Activated T-helper 1 cell treated with anti-CD3 and anti-CD28 coated beads, Interleukin-12 subunit alpha, Interleukin-12 subunit beta, Interleukin-2, Interleukin-4 antibody, amounts not matched to agents 30 ng/mL and 10 ng/mL and 1 ng/mL, durations not matched to agents 14 hours and 24 hours and 36 hours (primary cell): ENCODE measurements at regions not wholly inside any gene's neighbourhood (a gene's known extent, or its start where the extent isn't known, plus 50 kb on each side); places are given as distances from the start of the nearest gene placed in this dataset.

ENCODE experiments used
- DNase-seq: peaks from one replicate; pipeline ENCODE4 v3.0.0; 2021; ENCODE audit warnings: low spot score
- H3K27ac Mint-ChIP-seq: one replicate; pipeline ENCODE4 v1.8.0; 2021; ENCODE audit warnings: mild to moderate bottlenecking, mixed read lengths
- H3K27me3 Mint-ChIP-seq: one replicate; pipeline ENCODE4 v1.8.0; 2022; ENCODE audit warnings: mild to moderate bottlenecking, moderate library complexity, mixed read lengths; ENCODE audit not compliant: insufficient read depth
- H3K36me3 Mint-ChIP-seq: one replicate; pipeline ENCODE4 v1.8.0; 2021; ENCODE audit warnings: low read depth, mixed read lengths
- H3K4me1 Mint-ChIP-seq: one replicate; pipeline ENCODE4 v1.8.0; 2021; ENCODE audit warnings: low read depth, mixed read lengths
- H3K4me3 Mint-ChIP-seq: one replicate; pipeline ENCODE4 v1.8.0; 2021; ENCODE audit warnings: mild to moderate bottlenecking, moderate library complexity, mixed read lengths
- H3K9me3 Mint-ChIP-seq: one replicate; pipeline ENCODE4 v1.8.0; 2021; ENCODE audit warnings: mixed read lengths
- intact Hi-C: fragments of 100-400 bp; cut with micrococcal nuclease; formaldehyde crosslinking; loops from one replicate; pipeline ENCODE4 v1.15.1; 2024

DNA sequence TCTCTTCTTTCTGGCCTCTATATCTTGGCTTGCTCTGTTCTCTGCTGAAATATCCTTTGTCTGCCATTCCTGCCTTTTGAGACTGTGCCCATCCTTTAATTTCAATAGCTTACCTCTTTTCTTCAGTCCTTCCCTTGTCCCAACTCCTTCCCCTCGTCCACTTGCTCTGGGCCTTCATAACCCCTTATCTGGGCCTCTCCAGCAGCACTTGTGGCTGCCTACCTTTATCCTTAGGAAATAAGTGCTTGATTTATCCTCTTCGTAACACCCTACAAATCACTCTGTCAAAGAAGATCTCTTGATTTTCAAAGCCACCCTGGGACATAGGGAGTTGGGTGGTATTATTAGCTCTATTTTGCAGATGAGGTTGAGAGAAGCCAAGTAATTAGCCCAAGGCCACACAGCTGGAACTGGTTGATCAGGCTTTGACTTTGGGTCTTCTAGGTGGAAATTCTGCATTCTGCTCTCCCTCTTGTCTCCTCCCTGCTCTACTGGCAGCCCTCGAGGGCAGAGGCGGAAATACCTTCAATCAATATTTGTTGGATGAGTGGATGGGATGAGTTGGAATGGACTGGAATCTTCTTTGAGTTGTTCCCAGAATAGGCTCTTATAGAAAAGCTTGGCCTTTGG lies 84.0 kb upstream of the TLE3 start:
- no peaks in the 10 kb centered on the region for H3K4me1 Mint-ChIP-seq
- H3K4me3 Mint-ChIP-seq: no peak overlapping the region
- no peaks in the 10 kb centered on the region for H3K36me3 Mint-ChIP-seq
- intact Hi-C loops: no loop called here
- H3K27ac Mint-ChIP-seq: no peak overlapping the region
- no peak for DNase-seq
- H3K27me3 Mint-ChIP-seq: peaks cover 26% of the 10 kb centered on the region
- no peaks in the 10 kb centered on the region for H3K9me3 Mint-ChIP-seq

DNA sequence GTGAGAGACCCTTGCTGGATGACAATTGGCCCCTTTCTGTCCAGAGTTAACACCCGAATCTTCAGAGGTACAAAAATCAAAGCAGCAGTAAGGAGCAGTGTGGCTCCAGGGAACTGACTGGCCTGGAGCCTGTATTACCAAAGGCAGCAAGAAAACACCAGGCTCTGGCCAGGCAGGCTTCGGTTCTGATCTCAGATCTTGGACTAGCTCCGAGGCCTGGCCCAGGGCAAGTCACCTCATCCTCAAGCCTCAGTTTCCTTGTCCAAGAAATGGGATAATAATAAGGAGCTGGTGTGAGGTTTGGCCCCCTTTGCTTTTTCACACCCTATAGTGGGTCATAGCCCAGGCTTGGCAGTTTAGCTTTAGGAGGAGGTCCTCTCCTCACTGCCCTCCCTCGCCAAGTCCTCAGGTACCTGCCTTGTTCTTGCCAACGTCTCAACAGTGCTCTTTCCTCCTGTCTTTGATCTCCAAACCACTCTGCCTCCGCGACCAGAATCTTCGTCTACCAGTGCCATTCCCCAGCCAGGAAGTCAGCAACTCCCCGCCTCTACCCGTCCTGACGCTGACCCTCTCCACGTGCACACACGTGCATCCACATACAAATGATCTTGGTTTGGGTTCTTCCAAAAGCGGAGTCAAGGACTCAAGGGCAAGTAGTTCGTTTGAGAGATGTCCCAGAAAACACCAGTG lies 82.6 kb upstream of the TLE3 start:
- H3K4me1 Mint-ChIP-seq: no peaks in the 10 kb centered on the region
- no peaks in the 10 kb centered on the region for H3K36me3 Mint-ChIP-seq
- intact Hi-C loops: no loop called here
- no peaks in the 10 kb centered on the region for H3K9me3 Mint-ChIP-seq
- peaks cover 26% of the 10 kb centered on the region for H3K27me3 Mint-ChIP-seq
- no peak overlapping the region for H3K27ac Mint-ChIP-seq
- no peak overlapping the region for H3K4me3 Mint-ChIP-seq
- DNase-seq: no peak

DNA sequence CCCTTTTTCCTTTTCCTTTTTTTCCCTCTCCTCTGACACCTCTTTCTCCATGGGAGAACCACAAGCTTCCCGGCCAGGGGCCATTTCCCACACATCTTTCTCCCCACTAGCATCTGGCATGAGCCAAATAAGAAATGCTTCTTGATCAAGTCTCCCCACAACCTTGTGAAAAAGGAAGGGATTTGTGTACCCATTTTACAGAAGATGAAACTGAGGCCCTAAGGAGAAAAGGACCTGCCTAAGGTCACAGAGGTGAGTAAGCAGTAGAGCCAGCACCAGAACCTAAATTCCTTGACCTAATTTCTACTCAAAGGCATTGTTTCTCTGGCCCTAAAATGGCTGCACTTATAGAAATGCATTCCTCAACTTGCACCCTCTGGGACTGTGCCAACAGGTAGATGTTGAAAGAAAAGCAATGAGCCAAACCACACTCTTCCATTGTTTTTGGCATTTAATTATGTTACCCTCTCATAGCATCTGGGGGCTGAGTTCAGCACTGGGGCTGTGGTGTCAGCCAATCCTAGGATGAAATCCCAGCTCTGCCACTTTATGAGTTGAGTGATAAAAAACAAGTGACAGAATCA lies 81.7 kb upstream of the TLE3 start:
- Mint-ChIP-seq H3K4me3 (no peak overlapping the region), H3K36me3 (no peaks in the 10 kb centered on the region), H3K27ac (no peak overlapping the region), H3K27me3 (peaks cover 28% of the 10 kb centered on the region), H3K4me1 (no peaks in the 10 kb centered on the region), H3K9me3 (no peaks in the 10 kb centered on the region)
- DNase-seq: no peak
- intact Hi-C loops: no loop called here

DNA sequence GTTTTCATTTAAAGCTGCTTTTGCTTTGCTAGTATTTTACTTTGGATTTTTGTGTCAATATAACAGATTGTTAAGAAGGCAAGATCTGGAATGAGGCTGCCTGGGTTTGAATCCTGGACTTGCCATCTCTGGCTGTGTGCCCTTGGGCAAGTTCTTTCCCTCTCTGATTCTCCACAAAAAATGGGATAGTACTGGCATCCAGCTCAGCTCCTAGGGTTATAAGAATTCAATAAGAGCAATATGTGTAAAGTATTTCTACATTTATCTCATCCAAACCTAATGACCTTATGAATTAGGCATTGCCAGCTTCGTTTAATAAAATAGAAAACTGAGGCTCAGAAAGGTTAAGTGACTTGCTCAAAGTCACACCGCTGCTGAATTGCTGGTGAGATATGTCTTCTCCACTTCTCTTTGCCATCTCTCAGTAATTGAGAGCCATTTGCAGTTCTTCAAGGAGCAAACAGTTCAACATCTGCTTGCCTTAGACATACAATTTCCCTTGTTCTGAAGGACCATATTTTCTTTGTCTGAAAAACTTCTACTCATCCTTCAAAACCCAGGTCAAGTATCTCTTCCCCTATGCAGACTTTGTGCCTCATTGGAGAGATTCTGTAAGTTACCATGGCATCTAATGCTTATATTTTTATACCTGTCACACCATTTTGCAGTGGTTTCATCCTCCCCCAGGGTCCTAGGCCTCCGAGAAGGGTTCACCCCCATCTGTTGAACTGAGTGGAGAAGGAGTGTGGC lies 80.8 kb upstream of the TLE3 start:
- Mint-ChIP-seq H3K36me3 (no peaks in the 10 kb centered on the region), H3K9me3 (no peaks in the 10 kb centered on the region), H3K27me3 (peaks cover 34% of the 10 kb centered on the region), H3K4me1 (no peaks in the 10 kb centered on the region), H3K27ac (no peak overlapping the region), H3K4me3 (no peak overlapping the region)
- intact Hi-C loops: no loop called here
- no peak for DNase-seq

DNA sequence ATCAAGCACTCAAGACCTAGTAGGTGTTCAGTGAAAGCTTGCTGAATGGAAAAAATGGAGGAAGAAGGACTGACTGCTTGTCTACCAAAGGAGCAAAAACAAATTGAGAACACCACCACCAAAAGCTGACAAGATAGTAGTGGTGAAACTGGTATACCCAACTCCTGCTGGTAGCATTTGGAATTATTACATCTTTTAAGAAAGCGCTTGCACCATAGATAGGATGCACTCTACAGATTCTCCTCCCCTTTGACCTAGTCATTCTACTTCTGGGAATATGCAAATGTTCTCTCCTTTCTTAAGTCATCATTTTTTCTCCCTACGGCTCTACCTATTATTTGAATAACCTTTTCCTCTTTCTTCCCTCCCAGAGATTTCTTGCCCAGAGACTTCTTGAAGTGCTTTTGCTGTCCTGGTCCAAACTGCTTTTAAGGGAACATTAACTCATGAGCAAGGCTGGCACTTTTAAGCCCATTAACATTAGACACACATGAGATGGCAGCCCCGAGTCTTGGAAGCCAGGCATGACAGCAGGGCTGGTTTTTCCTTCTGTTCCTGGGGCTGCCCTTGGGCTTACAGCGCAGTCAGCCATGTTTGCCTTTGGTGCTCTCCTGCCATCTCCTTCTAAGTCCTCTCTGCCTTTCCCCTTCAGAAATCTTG lies 75.0 kb upstream of the TLE3 start:
- intact Hi-C loops: no loop called here
- H3K4me3 Mint-ChIP-seq: no peak overlapping the region
- H3K4me1 Mint-ChIP-seq: no peaks in the 10 kb centered on the region
- DNase-seq: no peak
- H3K36me3 Mint-ChIP-seq: no peaks in the 10 kb centered on the region
- H3K27ac Mint-ChIP-seq: no peak overlapping the region
- no peaks in the 10 kb centered on the region for H3K9me3 Mint-ChIP-seq
- peaks cover 16% of the 10 kb centered on the region for H3K27me3 Mint-ChIP-seq

DNA sequence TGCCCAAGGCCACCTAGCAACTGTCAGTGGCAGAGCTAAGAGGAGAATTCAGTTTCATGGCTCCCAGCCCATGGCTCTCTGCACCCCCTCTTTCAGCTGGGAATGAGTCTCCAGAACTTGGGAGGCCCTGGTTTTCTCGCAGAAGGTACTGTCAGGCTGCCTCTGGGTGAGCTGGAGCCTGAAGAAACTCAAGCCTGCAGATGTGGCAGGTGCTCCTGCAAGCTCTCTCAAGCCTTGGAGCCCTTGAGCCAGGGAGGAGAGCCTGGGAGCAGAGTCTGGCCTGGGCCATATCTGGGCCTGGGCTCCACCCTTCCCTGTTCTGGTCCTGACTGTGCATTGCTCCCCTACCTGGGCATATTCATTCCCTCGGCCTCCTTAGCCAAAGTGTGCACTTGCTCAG lies 74.4 kb upstream of the TLE3 start:
- Mint-ChIP-seq H3K27me3 (peaks cover 15% of the 10 kb centered on the region), H3K9me3 (no peaks in the 10 kb centered on the region), H3K4me3 (no peak overlapping the region)

DNA sequence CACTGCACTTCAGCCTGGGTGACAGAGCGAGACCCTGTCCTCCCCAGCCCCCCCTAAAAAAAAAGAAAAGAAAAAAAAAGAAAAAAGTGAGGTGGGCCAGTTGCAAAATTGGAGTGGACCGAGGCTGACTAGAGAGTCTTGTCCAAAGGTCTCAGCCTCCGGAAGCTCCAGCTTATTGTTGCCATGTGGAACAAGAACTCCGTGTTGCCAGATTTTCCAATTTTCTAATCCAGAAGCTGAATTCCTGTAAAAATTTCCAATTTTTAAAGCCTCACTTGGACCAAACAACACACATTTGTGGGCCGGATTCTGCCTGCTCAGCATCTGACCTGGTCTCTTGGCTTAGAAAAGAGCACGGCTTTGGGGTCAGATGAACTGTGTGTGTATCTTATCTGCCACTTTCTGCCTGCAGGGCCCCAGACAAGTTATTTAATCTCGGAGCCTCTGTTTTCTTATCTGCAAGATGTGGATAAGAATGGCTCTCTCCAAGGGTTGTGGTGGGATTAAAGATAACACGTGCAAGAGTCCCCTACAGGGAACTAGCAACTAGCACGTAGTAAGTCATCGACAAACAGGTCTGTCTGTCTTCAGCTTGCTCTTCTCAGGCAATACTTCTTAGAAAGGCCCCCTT lies 73.7 kb upstream of the TLE3 start:
- peaks cover 15% of the 10 kb centered on the region for H3K27me3 Mint-ChIP-seq
- intact Hi-C loops: no loop called here

More for the DNA sequence above, 74.4 kb upstream of the TLE3 start:
- intact Hi-C loops: no loop called here
- DNase-seq: no peak
- no peak overlapping the region for H3K27ac Mint-ChIP-seq
- H3K4me1 Mint-ChIP-seq: no peaks in the 10 kb centered on the region
- H3K36me3 Mint-ChIP-seq: no peaks in the 10 kb centered on the region

DNA sequence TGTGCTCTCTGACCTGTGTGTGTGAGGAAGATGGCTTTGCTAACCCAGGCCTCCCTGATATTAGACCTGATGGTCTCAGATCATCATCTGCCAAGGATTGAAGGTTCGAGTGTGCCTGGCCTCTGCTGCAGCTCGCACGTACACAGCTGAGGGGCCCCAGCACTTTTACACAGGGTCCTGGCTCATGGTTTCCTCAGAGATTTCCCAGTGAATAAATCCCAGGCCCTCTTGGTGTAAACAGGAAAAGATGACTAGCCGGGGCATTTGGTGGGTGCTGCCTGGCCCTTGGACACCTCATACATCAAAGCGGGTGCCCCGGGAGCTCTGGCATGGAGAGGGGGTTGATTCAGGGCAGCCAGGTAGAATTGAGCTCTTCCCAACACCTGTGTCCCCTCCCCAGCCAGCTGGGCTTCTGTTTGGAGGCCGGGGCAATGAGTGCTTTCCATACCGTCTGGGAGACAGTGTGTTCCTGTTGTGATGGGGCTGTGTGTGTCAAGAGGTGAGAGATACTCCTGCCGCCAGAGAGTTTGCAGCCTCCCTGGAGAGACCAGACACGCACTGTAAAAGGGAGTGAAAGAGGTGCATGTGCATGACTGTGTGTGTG lies 72.5 kb upstream of the TLE3 start:
- H3K9me3 Mint-ChIP-seq: no peaks in the 10 kb centered on the region
- no peak for DNase-seq
- H3K36me3 Mint-ChIP-seq: no peaks in the 10 kb centered on the region

More for the DNA sequence above, 73.7 kb upstream of the TLE3 start:
- no peaks in the 10 kb centered on the region for H3K9me3 Mint-ChIP-seq
- H3K4me1 Mint-ChIP-seq: no peaks in the 10 kb centered on the region
- H3K4me3 Mint-ChIP-seq: no peak overlapping the region
- DNase-seq: no peak
- no peak overlapping the region for H3K27ac Mint-ChIP-seq
- no peaks in the 10 kb centered on the region for H3K36me3 Mint-ChIP-seq

DNA sequence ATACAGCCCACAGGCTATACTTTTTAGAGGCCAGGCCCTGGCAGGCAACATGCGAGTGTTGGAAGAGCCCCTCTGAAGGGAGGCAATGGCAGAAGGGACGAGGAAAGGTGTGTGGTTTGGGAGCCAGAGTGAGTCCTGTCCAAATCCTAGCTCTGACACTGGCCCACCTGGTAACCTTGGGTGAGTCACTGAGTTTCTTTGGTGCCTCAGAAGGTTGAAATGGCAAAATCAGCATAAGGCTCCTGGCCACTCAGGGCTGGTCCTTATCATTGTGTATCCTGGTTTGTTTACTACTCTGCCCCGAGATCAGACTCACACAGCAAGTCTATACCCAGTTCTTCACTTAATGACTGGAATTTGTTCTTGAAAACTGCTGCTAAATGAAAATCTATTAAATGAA lies 71.4 kb upstream of the TLE3 start:
- H3K4me1 Mint-ChIP-seq: no peaks in the 10 kb centered on the region
- H3K27me3 Mint-ChIP-seq: peaks cover 11% of the 10 kb centered on the region
- H3K36me3 Mint-ChIP-seq: no peaks in the 10 kb centered on the region
- H3K9me3 Mint-ChIP-seq: no peaks in the 10 kb centered on the region
- intact Hi-C loops: no loop called here
- no peak overlapping the region for H3K4me3 Mint-ChIP-seq
- DNase-seq: no peak
- no peak overlapping the region for H3K27ac Mint-ChIP-seq

More for the DNA sequence above, 72.5 kb upstream of the TLE3 start:
- Mint-ChIP-seq H3K27ac (no peak overlapping the region), H3K4me1 (no peaks in the 10 kb centered on the region), H3K4me3 (no peak overlapping the region), H3K27me3 (peaks cover 14% of the 10 kb centered on the region)
- intact Hi-C loops: no loop called here

DNA sequence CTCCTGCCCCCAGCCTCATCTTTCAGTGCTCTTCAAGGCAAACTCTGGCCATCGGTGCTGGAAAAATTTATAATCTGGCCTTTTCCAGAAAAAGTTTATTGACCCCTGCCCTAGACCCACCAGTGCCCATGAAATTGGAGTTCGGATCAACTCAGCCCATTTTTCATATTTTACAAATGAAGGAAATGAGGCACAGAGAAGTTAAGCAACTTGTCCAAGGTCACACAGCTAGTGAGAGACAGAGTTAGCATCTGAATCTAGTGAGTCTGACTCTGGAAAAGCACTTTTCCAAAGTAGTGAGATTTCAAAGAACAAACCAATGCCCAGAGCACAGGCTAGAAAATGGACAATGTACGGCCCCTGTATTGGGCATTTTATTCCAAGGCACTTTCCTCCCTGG lies 69.4 kb upstream of the TLE3 start:
- no peak for DNase-seq
- no peaks in the 10 kb centered on the region for H3K36me3 Mint-ChIP-seq
- no peaks in the 10 kb centered on the region for H3K9me3 Mint-ChIP-seq
- no peaks in the 10 kb centered on the region for H3K4me1 Mint-ChIP-seq
- H3K27ac Mint-ChIP-seq: no peak overlapping the region
- peaks cover 6% of the 10 kb centered on the region for H3K27me3 Mint-ChIP-seq
- no peak overlapping the region for H3K4me3 Mint-ChIP-seq
- intact Hi-C loops: no loop called here

DNA sequence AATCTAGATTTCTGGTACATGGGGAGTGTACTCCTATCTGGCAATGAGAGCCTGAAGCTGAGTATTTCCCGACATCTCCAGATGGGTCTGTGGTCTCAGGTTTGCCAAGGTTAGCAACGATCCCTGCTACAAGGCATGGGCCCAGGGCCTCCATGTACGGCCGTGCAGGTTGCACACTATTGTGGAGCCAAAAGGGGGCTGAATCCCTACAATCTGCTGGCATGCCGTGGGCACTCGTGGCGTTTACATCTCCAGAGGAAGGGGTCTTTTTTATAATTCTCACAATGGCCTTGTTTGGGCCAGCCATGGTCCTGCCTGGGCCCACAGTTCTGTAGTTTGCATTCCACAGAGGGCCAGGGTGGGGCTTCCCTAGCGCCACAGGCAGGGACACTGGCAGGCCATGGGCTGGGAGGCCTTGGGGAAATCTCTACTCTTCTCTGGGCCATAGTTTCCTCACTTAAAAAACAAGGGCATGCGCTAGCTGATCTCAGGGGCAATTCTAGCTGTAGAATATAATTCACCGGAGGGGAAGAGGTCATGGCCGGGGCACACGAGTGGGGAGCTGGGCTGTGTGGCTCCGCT lies 68.9 kb upstream of the TLE3 start:
- no peak for DNase-seq
- no peaks in the 10 kb centered on the region for H3K4me1 Mint-ChIP-seq
- H3K4me3 Mint-ChIP-seq: no peak overlapping the region
- intact Hi-C loops: no loop called here
- no peaks in the 10 kb centered on the region for H3K9me3 Mint-ChIP-seq
- peaks cover 4% of the 10 kb centered on the region for H3K27me3 Mint-ChIP-seq
- H3K27ac Mint-ChIP-seq: no peak overlapping the region
- H3K36me3 Mint-ChIP-seq: no peaks in the 10 kb centered on the region

DNA sequence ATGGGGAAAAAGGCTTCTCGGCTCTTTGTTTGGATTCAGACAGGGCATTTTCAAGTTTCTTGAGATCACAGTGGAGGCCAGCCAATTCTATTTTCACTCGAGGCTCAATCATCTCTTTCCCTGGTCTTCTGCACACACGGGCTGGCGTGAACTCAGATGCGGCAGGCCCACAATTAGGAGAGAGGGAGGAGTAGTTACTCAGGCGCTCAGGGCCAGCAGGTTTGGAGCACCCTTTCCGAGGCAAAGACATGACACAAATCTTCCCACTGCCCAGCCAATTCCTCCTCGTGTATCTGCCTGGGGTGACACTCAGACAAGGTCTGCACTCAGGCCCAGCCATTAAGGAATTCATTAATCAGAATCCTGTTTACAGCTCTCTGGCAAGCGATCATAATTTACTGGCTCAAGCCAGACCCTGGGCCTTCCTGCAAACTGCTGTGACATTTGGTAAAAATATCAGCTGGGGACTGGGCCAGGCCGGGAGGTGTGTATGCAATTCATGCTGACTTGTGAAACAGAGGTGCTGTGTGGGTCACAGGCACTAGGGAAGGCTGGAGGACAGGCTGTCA lies 68.1 kb upstream of the TLE3 start:
- Mint-ChIP-seq H3K4me1 (no peaks in the 10 kb centered on the region), H3K36me3 (no peaks in the 10 kb centered on the region), H3K27me3 (peaks cover 4% of the 10 kb centered on the region), H3K9me3 (no peaks in the 10 kb centered on the region), H3K27ac (no peak overlapping the region), H3K4me3 (no peak overlapping the region)
- intact Hi-C loops: no loop called here
- no peak for DNase-seq
